ENCODE measurements at regions not wholly inside any gene's neighbourhood (a gene's known extent, or its start where the extent isn't known, plus 50 kb on each side); places are given as distances from the start of the nearest gene placed in this dataset.
A peak's percentile ranks its signal among the peaks of the same experiment; 100 is the strongest.

GRCh38 chr20:39270837-39271604 is 308.9 kb downstream of the DHX35 start:
- 36 to 46% (median 41%) methylated on average over 7 to 10 of the region's 10 CpGs for WGBS, 4 donors
- Histone ChIP-seq H3K9me3 (peaks cover 0 to 3% (median 0%) of the 10 kb centered on the region in 12 donors), H3K27ac (peak overlapping the region in 4 of 12 donors; percentile 30 to 54 (median 39)), H3K4me1 (peaks cover 0 to 29% (median 9%) of the 10 kb centered on the region in 12 donors), H3K27me3 (no peaks in the 10 kb centered on the region), H3K36me3 (no peaks in the 10 kb centered on the region), H3K4me3 (no peak overlapping the region)
- no peak for TF ChIP-seq POLR2A (IDR thresholded peaks at IDR 0.05)
- TF ChIP-seq, protein P1, sequence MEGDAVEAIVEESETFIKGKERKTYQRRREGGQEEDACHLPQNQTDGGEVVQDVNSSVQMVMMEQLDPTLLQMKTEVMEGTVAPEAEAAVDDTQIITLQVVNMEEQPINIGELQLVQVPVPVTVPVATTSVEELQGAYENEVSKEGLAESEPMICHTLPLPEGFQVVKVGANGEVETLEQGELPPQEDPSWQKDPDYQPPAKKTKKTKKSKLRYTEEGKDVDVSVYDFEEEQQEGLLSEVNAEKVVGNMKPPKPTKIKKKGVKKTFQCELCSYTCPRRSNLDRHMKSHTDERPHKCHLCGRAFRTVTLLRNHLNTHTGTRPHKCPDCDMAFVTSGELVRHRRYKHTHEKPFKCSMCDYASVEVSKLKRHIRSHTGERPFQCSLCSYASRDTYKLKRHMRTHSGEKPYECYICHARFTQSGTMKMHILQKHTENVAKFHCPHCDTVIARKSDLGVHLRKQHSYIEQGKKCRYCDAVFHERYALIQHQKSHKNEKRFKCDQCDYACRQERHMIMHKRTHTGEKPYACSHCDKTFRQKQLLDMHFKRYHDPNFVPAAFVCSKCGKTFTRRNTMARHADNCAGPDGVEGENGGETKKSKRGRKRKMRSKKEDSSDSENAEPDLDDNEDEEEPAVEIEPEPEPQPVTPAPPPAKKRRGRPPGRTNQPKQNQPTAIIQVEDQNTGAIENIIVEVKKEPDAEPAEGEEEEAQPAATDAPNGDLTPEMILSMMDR (IDR thresholded peaks at IDR 0.05) = no peak
- DNase-seq = peak in 1 of 5 donors; percentile 17
- peak; percentile 23 to 70 (median 38) for ATAC-seq
- intact Hi-C loops (cut with DNase I) = loop anchor here in 1 of 10 donors (10.0 kb wide), 1 partner anchor 154 kb away; no protein-coding TSS in a partner anchor

- peaks cover 0 to 29% (median 9%) of the 10 kb centered on the region in 12 donors for H3K4me1 ChIP-seq
- no peak for TF ChIP-seq POLR2A (IDR thresholded peaks at IDR 0.05)
- TF ChIP-seq, protein P1 (IDR thresholded peaks at IDR 0.05) = no peak
- intact Hi-C loops (cut with DNase I) = loop anchor here (1.0 to 10.0 kb wide), 18 partner anchors 155 to 1695 kb away; partner anchors contain the start of gene MAFB (in 2 of the 10)
- H3K36me3 ChIP-seq = no peaks in the 10 kb centered on the region
- DNase-seq (peak in 2 of 5 donors; percentile 25 to 27), ATAC-seq (peak in 3 of 4 donors; percentile 23 to 63 (median 37))
- H3K27me3 ChIP-seq = no peaks in the 10 kb centered on the region
- H3K9me3 ChIP-seq = no peaks in the 10 kb centered on the region
- no peak overlapping the region for H3K4me3 ChIP-seq
- H3K27ac ChIP-seq = peak overlapping the region in 5 of 12 donors; percentile 13 to 71 (median 57)
- WGBS, 4 donors = 42 to 60% (median 43%) methylated on average over 1 of the region's 1 CpG
Observed at GRCh38 chr20:39269493-39270217, 307.5 kb downstream of the DHX35 start.

DNA sequence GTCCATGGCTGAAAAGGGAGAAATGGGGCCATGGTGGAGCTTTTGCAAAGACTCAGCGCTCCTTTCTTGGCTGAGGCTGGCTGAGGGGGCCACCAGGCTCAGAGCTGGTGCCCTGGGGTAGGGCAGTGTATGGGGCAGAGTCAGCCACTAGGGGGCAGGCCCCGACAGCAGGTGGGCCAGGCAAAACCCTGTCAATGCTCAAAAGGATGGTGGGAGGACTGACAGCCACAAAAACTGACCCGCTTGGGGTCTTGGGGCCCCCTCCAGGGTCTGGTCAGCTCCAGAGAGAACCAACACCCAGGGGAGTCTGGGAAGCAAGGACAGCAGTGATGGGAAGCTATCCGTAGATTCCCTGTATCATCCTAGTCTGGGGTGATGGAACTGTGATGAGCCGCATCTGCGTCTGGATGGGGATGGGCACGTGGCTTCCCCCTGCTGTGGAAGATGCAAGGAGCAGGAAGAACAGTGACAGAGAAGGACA is 306.9 kb downstream of the DHX35 start:
- intact Hi-C loops (cut with DNase I) = loop anchor here (1.0 to 10.0 kb wide), 18 partner anchors 154 to 1696 kb away; partner anchors contain the start of gene MAFB (in 2 of the 10)

More for the DNA sequence above, 306.9 kb downstream of the DHX35 start:
- Histone ChIP-seq H3K36me3 (no peaks in the 10 kb centered on the region), H3K9me3 (no peaks in the 10 kb centered on the region), H3K27ac (peak overlapping the region in 5 of 12 donors; percentile 13 to 71 (median 57)), H3K4me1 (peaks cover 0 to 29% (median 9%) of the 10 kb centered on the region in 12 donors), H3K4me3 (no peak overlapping the region), H3K27me3 (peaks cover 0 to 2% (median 0%) of the 10 kb centered on the region in 9 donors)
- 25 to 38% (median 33%) methylated on average over 6 to 7 of the region's 7 CpGs for WGBS, 4 donors
- peak in 3 of 4 donors; percentile 82 to 85 (median 83) for ATAC-seq
- TF ChIP-seq, protein P1 (IDR thresholded peaks at IDR 0.05) = peak; percentile 78 to 90 (median 83)
- TF ChIP-seq POLR2A (IDR thresholded peaks at IDR 0.05) = no peak
- DNase-seq = peak; percentile 50 to 76 (median 53)
